ENCODE measurements at regions not wholly inside any gene's neighbourhood (a gene's known extent, or its start where the extent isn't known, plus 50 kb on each side); places are given as distances from the start of the nearest gene placed in this dataset.

DNA sequence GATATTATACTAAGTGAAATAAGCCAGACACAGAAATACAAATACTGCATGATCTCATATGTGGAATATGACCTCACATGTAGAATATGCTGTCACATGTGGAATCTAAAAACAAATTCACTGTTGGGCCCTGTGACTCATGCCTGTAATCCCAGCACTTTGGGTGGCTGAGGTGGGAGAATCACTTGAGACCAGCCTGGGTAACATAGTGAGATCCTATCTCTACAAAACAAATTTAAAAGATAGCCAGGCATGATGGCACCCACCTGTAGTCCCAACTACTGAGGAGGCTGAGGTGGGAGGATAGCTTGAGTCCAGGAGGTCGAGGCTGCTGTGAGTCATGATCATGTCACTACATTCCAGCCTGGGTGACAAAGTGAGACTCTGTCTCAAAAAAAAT is 160.3 kb downstream of the PTEN start:
- DNase-seq (ENCODE audit: low spot score), result no peak

DNA sequence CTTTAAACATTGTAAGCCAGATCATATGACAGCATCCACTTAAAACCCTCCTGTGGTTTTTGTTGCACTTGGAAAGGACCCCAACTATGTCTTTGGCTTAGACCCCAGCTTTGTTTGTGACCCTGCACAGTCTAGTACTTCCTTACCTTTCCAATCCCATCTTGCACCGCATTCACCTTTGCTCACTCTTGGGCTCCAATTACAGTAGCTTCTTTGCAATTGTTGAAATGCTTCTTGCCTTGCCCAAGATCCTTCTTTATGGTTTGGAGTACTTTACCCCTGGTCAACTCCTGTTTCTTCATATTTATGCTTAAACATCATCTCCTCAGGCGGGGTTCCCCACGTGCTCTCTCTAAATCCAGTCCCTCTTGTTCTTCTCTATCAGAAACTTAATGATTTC is 162.6 kb downstream of the PTEN start:
- no peak for DNase-seq (ENCODE audit: low spot score)

DNA sequence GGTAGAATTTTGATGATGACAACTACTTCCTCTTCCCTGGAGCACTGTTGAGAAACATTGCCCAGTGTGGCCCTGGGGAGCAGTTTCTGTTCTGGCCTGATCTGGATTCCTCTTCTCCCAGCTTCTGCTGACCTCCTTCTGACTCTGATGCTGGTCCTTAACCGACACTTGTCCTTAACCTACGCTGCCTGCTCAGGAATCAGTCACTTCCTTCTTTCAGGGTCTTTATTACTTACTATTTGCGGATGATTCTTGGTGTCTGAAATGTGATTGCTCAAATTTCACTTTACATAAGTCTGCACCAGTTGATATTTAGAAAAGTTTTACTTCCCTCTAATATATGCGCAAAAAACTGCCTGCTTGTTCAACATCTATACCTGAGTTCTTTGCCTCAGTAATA is 164.1 kb downstream of the PTEN start:
- no peak for DNase-seq (ENCODE audit: low spot score)

DNA sequence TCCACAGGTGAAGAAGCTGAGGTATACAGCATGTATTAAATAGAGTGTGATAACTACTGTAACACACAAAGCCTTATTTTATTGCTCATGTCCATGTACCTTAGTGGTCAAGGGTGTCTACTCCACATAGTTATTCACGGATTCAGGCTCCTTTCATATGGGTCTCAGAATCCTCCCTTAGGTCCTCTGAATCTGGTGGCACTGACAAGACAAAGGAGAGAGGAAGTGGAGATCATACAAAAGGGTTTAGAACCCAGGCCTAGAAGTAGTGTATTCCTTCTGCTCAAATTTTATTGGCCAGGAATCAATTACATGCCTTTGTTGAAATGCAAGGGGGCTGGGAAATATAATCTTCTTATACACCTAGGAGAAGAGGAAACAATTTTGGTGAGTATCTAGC is 164.6 kb downstream of the PTEN start:
- no peak for DNase-seq (ENCODE audit: low spot score)

DNA sequence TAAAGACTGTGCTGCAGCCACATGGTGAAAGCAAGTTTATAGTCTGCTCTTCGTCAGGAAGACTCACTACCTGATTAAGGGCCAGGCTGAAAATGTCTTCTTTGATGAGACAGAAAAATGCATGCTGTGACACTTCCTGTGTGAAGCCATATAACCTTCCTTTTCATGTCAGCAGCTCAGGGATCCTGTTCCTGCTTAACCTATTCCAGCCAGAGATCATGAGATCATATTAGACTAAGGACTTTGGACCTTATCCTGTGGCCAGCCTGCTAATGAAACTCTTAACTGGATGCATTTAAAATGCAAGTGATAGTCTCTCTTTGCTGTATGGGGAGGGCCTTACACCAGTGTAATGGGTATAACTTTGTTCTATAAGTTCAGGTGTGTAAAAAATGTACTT is 165.2 kb downstream of the PTEN start:
- peak; percentile 66 for DNase-seq (ENCODE audit: low spot score)

DNA sequence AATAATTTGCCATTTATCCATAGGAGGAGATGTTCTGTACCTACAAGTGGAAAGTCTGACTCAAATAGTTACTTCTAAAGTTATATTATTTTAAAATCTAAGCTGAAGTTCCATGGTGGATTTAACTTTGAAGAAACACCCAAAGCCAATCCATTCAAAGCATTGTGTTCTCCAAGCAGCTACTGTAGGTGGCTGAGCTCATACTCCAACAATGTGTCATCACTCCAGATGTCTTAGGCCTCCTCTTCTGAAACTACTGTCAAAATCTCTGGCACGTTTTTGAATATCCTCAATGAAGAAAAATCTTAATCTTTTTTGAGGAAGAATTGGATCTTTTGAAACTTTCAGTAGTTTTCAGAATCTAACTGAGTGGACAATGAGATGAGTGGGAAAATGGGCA is 169.1 kb downstream of the PTEN start:
- no peak for DNase-seq (ENCODE audit: low spot score)

DNA sequence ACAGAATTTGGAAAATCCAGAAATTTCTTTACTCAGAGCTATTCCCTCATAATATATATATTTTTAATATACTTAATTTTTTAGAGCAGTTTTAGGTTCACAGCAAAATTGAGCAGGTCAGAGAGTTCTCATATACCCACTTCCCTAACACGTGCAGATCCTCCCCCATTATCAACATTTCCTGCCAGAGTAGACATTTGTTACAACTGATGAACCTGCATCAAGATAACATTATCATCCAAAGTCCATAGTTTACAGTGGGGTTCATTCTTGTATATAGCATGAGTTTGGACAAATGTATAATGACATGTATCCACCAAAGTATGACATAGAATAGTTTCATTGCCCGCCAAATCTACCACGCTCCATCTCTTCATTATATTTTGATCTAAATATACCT is 170.0 kb downstream of the PTEN start:
- no peak for DNase-seq (ENCODE audit: low spot score)

DNA sequence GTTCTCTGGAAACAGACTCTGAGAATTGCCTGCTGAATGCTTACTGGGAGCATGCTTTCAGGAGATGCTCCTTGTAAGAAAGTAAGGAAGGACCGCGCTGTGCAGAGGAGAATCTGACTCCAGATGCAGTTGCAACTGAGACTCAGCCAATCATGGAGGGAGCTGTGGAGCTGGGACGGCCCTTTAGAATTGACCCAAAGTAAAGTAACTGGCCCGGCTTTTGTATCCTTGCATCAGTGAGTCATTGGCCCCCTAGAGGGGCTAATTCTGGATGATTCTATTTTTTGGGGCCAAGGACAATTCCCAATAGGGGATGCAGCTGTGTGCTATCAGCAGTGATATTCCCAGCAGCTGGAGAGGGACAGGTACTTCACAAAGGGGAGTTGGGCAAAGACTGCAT is 170.4 kb downstream of the PTEN start:
- no peak for DNase-seq (ENCODE audit: low spot score)

DNA sequence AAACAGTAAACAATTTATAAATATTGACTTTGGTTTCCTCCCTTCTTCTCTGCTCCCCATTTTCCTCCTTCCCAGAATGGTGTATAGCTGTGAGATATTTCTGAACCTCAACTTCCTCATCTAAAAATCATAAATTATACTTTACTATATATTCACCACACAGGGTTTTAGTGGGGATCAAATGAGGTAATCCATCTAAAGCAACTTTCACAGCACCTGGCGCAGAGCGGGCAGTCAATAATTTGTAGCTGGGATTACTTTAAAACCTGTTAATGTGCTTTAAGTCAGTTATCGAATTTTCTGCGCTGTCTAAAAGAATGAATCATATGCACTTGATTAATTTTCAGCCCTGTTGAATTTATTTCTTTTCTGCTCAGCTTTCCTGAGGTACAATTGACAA is 172.7 kb downstream of the PTEN start:
- no peak for DNase-seq (ENCODE audit: low spot score)

DNA sequence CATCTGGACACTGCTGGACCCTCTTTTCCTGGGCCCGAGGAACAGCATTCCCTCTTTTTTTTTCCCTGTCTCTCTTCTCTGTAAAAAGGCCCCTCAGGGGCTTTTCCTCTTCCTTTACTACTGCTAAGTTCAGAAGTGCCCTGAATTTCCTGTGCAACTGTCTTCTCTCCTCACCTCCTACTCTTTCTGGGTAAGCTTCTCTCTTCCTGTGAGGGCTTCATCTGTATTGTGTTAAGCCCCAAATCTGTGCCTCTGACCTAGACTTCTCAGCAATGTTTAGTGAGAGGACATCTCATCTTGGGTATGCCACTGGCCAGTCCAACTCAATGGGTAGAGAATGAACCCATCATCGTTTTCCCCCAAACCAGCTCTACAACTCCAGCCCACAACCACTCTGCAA is 174.2 kb downstream of the PTEN start:
- DNase-seq (ENCODE audit: low spot score), result no peak

DNA sequence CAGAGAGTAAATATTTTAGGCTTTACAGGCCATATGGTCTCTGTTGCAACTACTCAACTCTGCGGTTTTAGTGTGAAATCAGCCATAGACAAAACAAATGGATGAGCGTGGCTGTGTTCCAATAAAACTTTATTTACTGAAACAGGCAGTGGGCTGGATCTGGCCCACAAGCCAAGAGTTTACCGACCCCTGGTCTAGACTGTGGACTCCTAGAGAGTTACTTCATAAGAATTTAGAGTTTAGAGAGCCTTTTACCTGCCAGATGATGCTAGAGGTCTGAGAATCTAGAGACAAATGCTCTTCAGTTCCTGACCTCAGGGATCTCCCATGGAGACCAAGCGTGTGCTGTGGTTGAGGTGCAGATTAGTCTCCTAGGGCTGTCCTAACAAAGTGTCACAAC is 174.8 kb downstream of the PTEN start:
- DNase-seq (ENCODE audit: low spot score), result no peak

DNA sequence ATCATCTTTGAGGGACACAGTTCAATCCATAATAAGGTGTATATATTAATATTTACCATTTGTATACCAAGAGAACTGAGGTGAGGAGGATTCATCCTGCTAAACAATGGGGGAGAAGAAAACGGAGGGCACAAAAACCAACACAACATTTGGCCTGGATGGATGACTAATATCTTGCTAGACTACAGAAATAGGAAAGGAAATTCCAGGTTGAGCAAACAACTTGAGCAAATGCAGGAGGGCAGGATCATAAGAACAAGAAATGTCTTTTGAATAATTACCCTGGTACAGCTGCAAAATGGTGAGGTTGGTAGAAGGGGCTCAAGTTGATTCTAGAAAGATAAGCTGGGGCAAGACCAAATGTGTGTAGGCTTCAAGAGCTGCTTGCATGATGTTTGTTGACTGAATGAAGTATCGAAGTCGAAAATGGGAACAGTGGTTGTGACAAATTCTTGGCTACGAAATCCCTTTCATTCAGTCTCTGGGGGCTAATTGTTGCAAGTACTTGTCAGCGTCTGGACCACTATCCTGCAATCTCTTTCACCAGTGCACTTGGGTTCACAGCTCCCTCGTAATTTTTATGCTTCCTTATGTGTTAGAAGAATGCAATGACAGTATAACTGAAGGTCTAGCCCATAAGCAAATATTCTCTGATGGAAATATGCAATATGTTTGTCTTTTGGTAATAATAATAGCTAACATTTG is 176.2 kb downstream of the PTEN start:
- no peak for DNase-seq (ENCODE audit: low spot score)

DNA sequence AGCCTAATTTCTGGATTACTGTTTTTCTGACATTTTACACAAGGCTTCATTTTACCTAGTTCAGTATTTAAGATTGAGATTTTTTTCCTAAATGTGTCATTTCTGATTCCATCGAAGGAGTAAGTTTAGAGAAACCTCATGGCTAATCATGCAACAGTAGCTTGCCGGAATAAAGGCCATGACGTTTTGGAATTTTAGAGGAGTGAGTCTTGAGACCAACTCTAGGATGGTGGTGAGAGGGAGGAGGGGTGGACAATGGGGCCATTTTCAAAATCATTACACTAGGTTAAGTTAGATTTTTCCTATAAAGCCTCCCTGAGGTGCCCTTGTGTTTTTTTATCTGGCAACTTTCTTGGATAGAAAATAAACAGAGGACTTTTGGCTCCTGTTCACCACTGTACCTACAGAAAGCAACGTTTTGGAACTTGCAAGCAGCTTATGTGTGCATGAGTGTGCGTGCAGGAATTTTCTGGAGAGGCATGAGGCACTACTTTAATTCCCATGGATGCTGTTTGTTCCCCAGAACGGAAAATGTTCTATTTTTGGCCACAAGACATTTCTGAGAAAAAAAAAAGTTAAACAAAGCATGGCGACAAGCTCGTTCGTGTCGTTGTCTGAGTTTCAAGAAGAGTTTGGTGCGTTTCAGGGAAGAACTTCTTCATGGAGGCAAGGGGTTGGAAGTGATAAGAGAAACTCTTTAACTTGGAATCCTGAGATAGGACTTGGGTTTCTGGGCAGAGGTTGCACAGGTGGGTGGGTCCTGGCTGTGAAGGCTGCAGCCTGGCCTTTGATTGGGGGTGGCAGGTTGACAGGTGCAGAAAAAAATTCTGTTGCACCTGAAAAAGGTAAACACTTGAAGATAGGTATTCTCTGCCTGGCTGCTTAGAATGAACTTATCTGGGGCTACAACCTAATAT is 178.1 kb downstream of the PTEN start:
- DNase-seq (ENCODE audit: low spot score), result peak; percentile 26

DNA sequence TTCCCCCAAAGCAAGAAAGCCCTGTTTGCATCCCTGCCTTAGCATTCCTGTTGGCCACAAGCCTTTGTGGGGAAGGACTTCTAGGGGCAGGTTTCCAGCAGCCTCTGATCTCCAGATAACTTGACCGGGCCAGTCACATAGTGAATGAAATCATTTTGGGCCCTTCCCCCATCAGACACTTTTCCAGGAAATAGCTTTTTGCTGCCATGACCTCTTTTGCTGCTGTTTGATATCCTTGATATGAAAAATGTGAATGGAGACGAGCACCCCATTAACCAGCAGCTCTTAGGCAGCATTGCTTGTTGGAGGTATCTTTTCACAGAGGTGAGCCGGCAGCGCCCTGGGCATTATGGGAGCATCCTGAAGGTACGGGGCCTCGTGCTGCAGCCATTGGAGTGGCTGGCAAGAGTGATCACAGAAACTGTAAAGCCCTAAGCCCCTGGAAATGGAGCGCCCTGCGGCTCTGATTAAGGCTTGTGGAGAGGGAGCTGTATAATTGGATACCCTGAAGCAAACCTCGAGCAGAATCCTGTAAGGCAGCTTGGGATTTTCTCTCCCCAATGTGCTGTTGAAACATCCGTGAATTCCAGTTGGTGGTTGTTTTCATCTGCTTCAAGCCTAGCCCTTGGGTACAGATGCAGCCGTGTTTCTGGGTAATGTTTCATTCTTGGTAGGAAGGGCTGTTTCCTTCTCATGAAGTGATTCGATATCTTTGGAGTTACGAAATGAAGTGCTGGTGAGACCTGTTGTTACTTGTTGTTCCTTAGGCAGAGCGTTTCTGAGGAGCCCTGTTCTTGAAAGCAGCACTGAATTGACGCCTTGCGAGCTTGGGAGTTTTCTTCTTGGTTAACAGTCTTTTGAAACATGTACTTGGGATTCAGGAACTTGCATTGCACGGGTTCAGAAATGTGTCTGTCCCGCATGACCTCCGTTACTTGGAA is 179.0 kb downstream of the PTEN start:
- DNase-seq (ENCODE audit: low spot score), result peak; percentile 48

DNA sequence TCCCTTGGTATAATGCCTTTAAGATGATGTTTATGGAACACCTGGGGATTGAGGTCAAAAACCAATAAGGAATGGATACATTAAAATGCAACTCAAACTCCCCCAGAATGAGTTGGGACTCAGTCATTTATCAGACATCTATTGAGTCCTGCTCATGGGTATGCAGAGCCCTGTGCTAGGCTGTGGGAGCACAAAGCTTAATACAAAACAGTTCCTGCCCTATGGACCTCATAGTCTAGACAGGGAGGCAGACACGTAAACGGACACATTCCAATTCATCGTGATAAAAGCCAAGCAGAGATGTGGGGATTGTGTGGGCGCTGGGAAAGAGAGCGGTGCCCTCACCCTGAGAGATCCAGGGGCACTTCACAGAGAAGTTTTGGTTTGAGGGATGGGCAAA is 181.7 kb downstream of the PTEN start:
- no peak for DNase-seq (ENCODE audit: low spot score)

DNA sequence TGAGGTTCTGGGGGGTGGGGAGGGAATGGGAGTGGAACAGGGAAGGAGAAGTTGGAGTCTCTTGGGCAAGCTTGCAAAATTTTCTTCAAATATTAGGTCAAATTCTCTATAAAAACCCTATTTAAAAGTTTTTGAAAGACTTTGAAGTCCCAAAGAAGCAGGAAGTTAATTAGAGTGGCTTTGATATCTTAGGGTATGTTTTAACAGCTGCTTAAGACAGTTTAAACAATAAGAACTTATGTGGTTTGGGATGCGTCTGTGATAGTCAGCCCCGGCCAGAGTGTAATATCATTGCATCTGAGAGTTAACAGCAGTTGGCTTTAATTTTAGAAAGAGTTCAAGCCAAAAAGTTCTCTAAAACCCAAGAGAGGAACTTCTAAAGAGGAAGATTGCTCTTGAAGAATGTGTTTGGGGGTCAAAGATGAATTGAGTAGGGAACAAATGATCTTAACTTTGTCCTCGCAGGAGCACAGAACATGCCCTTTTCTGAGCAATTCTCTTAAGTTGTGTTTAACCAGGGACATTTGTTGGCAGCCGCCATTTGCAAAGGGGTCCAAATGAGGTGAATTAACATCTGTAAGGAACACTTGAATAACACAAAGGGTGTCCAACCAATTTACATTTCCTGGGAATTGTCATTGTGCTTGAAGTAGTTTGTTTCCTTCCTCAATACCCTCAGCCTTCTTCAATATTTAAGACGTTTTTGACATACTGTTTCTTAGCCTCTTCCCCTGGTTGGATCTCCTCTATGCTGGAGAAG is 182.4 kb downstream of the PTEN start:
- no peak for DNase-seq (ENCODE audit: low spot score)

DNA sequence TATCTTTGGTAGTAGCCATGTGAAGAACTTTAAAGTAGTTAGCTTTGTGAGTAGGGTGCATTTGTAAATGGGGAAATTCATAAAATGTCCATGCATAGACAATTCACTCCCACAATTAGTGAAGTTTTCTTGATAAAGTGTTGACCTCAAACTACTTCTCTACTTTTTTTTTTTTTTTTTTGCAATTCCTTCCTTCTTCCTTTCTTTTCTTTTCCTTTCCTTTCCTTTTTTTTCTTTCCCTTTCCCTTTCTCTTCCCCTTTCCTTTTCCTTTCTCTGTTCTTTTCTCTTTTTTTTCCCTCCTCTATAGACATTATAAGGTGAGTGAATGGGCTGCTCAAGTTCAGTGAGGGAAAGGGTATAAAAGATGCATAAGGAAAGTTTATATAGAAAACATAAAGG is 184.2 kb downstream of the PTEN start:
- DNase-seq (ENCODE audit: low spot score), result no peak

DNA sequence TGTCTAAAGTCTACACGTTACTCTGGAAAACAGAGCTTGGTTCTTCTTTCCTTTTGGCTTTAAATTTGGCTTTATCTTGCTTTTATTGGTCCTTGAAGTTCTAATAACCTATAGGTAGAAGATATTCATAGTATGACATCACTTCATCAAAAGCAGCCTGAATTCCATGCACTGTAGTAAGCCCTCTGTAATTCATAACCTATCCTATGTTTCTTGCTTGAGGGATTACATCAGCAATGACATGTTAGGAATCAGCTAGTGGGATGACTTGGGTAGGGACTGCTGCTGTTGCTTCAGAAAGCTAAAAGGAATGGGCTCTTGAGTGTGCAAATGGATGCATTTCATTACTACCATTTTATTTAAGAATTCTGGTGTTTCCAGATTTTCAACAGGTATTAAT is 184.9 kb downstream of the PTEN start:
- DNase-seq (ENCODE audit: low spot score), result no peak

DNA sequence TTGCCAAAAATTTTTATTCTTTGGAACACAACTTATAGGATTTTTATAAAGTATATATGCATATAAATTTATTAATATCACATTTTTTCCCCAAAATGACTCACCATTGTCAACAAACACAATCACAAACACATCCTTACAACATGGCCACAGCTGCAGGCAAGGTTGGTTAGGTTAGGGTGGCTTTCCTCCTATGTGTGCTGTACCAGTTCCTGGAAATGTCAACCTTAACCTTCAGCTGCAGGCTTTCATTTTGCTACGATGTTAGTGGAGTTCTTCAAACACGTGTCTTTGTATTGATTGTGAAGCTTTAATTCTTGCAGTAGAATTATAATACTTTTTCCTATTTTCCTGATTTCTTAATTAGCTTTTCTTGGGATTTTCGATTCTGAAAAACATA is 185.8 kb downstream of the PTEN start:
- DNase-seq (ENCODE audit: low spot score), result no peak

DNA sequence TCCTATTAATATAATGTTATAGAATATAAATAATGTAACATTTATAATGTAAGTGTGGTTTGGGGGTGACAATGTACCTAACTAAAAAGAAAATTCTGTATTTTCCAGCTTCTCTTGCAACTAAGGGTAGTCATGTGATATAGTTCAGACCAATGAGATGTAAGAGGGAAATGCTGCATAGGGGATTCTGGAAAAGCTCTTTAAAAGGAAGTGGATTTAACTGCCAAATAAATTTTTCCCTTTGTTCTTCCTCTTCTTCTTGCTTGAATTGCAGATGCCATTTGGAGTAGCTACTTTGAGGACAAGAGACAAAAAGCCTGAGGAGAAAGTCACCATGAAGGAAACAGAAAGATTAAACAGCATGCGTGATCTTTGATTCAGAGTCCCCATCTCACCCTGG is 194.3 kb downstream of the PTEN start:
- DNase-seq (ENCODE audit: low spot score), result no peak

DNA sequence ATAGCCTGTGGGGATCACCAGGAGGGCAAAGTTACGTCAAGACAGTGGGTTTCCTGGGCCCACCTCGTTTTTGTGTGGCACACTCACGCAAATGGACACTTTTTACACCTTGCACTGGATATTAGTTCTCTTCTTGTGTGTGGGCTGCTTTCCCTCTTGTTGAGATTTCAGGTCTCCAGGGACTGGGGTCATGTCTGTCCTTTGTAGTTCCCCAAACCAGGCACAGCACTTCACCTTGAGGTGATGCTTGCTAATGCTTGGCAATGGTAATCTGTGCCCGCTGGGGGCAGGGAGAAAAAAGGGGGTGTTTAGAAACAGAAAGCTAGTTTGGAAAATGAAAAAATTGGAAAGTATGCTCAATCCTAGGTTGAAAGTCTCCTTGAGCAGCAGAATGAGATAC is 195.3 kb downstream of the PTEN start:
- DNase-seq (ENCODE audit: low spot score), result no peak

Data from HT-29 (cell line).